HG03460 (cell line): ENCODE measurements at regions not wholly inside any gene's neighbourhood (a gene's known extent, or its start where the extent isn't known, plus 50 kb on each side); places are given as distances from the start of the nearest gene placed in this dataset.

Experiments
- ATAC-seq: cut with Tn5 transposase; IDR thresholded peaks from one replicate; pipeline ENCODE4 v1.9.1; 2021; ENCODE audit not compliant: unreplicated experiment

DNA sequence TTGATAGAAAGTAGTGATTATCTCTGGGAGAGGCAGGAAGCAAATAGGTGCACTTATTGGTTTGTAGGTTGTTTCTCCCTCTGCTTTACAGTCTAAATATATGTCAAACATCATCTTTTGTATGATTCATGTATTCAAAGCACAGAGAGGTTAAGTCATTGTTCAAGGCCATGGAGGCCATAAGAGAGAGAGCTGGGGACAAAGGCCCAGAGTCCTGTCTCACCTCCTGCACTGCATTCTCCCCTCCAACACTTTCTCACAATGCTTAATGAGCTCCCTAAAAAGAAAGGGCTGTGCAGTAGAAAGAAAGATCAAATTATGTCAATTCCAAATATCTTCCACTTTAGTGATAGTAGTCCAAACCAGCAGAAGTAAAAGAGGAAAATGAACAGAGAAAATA lies 180.4 kb upstream of the DIO3 start:
- no peak for ATAC-seq

DNA sequence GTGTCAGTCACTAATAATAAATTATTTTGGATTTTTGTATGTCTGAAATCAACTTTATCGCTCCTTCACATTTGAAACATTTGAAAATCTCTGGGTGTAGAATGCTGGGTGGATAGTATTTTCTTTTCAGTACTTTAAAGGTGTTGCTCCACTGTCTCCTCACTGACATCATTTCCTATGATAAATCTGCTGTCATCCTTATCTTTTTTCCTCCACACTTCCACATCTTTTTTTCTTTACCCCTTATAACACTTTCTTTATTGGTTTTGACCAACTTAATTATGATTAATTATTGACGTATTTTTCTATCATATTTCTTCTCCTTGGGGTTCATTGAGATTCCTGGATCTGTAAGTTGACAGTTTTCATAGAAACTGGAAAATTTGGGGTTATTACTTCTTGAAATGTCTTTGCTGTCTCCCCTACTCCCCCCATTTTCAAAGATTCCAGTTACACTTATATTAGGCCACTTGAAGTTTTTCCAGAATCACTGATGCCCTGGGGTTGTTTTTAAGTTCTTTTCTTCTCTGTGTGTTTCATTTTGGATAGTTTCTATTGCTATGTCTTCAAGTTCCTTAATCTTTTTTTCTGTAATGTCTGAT lies 177.5 kb upstream of the DIO3 start:
- ATAC-seq, result no peak

DNA sequence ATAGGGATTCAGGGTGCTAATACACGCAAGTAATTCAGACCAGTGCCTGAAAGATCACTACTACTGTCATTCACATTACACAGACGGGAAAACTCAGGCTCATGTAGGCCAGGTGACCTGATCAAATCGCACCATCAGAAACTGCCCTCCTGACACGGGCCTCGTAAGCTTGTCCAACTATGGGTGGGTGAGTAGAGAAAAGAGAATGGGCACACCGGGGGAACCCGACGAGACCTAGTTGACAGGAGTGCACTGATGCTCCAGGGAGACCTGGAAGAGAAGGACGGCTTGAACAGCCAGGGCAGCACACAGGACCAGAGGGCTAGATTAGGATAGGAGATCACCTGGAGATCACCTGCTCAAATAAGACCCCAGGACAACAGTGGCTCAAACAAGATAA lies 166.9 kb upstream of the DIO3 start:
- ATAC-seq, result no peak

DNA sequence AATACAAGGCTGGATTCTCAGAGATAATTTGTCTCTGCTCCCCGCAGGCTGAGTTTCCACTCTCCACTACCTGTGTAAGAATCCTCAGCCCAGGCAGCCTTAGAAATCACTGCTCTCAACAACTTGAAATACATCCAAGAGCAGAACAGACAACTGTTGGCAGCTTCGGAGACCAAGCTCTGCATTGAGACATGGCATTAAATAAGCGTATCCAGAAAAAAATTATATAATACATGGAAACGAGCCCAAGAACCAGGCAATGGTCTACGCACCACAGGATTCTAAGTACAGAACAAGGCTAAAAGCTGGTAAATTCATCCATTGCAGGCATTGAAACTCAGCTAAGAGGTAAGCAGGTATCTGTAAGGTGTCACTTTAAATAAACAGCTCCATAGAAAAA lies 165.5 kb upstream of the DIO3 start:
- no peak for ATAC-seq

DNA sequence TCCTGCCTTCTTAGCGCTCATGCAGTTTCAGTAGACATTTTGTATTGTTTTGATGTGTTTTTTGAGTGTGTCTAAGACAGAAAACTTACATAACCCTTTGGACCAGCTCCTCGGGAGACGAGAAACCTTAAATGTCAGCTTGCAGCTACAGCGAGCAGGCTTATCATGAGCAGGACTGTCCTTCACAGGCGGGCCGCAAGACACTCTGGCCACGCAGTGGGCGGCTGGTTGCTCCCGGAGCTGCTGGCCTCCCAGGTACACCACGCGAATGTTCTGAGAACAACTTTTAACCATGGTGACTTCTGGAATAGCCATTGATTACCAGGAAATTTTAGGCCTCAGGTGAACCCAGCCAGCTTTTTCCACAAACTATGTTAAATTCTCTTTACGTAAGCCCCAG lies 164.1 kb upstream of the DIO3 start:
- ATAC-seq, result no peak

DNA sequence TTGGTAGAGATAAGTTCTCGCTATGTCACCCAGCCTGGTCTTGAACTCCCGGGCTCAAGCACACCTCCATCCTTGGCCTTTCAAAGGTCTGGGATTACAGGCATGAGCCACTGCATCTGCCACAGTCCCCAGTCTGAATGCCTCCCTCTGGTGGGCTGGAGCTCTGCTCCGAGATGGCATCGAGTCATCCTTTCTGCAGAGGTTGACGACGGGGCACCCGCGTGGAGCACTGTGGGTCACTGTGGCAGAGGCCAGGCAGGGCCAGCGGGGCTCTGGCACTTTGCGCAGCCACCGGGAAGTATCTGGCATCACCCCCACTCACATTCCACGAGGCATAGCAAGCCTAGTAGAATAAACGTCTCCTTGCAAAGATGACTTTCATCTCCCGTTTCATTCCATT lies 163.3 kb upstream of the DIO3 start:
- no peak for ATAC-seq

DNA sequence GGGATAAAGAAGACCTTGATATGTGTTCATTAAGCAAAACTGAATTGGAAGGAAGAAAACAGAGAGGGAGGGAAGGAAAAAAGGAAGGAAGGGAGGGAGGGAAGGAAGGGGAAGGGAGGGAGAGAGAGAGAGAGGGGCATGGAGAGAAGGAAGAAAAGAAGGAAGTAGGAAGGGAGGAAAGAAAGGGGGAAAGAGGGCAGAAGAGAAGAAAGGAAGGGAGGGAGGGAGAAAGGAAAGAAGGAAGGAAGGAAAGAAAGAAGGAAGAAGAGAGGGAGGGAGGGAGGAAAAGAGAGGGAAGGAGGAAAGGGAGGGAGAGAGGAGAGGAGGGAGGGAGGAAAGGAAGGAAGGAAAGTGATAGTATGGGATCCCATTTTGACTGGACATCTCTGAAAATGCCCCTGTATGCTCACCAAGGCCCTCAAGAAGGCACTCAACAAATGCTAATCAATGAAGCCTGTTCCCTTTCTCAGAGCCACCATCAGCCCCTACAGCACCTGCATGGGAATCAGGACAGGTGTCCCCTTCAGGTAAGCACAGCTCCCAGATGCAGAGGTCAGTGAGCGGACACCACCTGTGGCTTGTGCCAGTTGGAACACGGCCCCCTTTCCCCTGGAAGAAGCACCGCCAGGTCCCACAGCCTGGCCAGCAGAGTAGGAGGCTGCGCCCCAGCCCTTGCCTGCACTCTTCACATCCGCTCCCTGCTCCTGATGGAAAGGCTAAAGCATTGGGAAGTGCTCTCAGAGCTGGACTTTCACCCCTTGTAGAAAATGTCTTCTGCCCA lies 161.4 kb upstream of the DIO3 start:
- no peak for ATAC-seq

DNA sequence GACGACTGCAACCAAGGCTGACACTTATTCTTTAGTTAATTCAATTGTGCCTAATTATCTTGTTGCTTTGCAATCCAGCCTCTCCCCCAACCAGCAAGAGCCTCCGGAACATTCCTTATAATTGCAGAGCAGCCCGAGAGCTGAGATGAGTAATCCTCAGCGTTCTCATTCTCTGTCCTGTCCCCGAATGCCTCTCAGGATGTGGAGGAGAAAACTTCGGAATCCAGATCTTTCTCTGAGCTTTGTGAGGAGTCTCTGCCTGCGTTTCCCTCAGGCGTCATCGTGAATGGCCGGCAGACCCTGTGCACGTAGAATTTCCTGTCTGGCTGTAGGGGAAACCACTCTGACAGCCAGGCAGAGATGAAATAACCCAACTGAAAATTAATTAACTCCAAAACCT lies 160.5 kb upstream of the DIO3 start:
- ATAC-seq, result no peak

DNA sequence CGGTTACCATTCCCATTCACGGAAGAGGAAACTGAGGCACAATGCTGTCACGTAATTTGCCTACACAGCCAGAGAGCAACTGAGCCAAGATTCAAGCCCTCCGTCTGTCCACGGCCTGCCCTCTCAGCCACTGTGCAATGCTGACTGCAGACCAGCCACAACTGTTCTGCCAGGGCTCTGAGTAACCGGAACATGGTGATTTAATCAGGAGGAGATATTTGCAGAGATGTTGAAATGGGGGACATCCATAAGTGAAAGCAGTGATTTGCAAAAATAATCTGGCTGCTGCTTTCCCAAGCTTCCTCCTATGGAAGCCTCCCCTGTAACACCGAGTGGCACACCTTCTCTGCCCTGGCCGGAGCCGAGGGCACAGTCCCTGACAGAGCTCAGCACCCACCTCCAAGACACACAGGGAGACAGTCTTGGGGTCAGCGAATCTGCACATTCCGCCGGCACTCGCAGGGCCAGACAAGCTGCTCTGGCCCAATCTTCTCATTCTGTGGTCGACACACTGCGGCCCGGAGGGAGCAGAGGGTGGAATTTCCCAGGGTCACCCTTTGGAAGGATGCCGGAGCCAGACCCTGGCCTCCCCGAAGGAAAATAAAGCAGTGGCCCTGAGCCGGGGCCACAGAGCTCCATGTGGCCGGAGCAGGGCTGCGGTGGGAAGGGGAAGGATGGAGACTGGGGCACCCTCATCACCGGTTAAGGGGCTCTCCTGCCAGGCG lies 158.2 kb upstream of the DIO3 start:
- no peak for ATAC-seq

DNA sequence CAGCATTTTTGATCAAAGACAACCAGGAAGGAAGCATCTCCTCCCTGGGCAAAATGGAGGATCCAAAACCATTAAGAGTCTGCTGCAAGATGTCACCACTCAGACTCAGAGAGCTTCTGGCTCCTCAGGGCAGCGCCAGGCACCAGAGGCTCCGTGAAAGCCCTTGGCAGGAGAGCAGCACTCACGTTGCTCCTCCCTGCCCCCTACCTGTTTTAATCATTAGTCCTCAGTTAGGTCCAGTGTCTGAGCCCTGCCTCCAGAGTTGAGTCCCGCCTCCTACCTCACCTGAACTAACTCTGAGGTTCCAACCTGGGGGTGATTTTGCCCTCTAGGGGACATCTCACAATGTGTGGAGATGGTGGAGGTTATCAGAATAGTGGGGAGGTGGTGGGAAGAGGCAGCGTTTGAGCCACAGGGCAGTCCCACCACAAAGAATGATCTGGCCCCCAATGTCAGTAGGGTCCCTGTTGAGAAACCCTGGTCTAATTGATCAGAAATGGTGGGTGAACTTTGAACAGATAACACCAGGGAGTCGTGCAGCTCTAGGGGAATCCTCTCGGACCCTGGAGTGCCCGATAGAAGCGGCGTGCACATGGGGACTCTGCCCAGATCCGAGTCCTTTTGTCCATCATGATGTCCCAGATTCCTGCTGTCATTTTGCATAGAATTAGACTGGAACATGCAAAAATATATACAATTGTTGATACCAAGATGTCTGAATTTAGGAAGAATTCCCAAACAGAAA lies 156.7 kb upstream of the DIO3 start:
- ATAC-seq, result no peak

DNA sequence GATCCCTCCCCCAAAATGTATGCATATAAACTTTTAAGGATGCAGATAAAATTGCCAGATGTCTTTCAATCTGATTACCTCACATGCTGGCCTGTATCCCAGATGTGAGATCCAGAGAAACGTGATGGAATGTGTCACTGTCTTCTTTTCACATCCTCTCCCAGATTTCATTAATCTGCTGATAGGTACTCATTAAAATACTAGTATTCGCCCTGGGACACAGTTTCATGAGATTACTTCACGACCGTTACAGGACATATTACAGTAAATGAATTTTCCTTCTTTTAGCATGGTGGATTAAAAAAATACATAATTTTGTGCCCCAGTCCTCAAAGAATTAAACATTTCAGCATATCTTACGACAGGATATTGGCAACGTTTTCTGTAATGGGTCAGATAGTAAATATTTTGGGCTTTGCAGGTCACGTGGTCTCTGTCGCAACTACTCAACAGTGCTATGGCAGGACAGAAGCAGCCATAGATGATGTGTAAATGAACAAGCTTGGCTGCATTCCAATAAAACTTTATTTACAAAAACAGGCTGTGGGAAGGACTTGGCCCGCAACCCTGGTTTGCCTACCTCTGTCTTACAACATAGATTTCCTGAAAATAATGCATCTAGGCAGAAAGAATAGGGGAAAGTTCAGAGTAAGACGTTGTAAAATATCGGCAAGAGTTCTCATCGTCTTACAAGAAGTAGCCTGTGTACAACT lies 156.0 kb upstream of the DIO3 start:
- ATAC-seq, result no peak

DNA sequence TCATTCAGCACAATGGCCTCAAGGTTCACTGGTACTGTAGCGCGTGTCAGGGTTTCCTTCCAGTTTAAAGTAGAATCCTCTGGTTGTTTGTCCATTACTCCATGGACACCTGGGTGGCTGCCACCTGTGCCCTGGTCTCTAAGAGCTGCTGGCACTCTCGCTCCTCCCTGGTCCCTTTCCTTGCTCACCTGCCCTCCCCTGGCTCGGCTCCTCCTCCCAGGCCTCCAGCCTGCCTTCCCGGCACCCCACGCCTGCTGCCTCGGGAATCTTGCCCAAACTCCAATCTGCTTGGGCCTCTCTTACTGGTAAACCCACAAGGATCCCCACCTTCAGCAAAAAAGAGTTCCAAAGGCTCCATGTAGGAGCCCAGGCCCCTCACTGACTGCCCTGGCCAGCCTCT lies 154.4 kb upstream of the DIO3 start:
- no peak for ATAC-seq

DNA sequence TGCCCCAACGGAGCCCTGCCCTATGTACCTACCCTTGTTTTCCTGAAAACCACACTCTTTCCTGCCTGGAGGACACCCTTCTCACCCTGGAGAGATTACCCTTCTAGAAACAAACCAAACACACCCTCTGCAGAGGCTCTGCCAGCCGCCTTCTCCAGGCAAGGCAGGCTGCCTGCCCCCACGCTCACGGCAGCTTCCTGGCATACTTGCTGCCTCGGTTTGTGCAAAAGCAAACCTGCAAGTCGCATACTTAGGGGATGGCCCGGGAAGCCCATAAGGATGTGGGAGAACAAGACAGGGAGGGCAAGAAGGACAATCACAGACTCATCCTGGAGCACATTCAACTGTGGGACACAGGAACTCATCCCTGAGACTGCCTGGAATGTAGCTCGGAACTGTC lies 154.0 kb upstream of the DIO3 start:
- no peak for ATAC-seq

DNA sequence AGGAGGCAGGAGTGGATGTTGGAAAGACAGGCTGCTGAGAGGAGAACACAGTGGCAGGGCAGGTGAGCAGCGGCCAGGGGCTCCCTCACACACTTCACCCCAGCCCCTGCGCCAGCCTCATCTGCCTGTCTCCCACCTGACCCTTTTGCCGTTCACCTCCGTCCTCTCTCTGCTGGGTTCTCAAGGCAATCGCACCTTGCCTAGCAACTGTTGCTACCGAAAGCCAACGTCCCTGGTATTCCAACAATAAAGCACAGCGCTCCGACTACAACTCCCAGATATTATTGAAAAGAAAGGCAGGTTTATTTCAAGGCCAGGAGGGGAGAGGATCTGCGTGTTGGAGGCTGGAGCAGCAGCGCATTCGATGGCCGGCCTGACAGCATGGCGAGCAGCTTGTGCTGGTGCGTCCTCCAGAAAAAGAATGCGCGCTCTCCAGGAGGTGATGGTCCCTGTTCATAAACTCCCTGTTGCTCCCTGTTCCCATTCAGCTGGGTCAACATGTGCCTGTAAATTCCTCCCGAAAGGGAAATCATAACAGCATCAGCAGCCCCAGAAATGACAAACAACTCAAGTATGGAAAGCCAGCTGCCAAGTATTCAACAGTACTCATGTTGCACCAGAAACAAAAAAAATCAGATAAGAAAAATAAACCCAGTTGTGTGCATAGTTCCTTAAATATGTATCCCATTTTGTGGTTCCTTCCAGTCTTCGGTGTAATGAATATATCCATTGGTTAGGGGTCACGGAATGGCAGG lies 153.0 kb upstream of the DIO3 start:
- ATAC-seq, result no peak

DNA sequence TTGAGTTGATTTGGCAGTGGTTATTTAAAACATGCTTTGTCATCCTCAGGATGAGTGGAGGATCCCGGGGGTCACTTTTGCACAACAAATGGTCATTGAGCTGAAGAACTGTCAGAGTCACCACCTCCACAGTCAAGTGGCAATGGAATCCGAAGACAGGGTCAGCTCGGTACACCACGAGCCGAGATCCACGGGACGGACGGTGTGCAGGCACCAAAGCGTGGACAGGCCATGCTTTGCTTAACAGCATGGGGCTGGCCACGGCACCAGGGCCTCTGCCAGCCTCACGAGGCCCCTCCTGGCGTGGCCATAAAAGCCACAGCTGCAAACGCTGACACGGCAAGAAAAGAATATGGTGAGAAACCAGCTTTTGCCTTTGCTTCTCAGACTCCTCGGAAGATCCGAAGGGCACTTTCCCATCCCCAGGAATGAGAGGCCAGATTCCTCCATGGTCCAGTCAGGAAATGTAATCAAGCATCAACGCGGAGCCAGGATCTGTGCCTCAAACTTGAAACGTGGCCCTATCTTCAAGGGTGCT lies 152.2 kb upstream of the DIO3 start:
- no peak for ATAC-seq

DNA sequence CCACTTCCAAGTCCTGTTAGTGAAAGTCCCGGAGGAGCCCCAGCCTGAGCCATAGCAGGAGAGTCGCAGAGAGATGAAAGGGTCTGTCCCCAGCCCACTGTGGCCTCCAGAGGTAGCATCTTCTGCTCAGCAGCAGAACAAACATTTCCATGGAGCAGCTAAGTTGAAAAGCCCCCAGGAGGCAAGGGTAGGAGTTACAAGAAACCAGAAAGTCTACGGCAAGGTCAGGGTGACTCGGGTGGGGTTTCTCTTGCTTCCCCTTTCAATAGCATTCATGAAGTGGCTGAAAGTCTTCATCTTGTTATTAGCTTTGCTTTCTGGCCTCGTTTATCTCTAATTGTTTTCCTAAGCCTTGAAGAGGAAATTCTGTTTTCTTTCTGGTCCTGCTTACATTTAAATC lies 151.2 kb upstream of the DIO3 start:
- no peak for ATAC-seq

DNA sequence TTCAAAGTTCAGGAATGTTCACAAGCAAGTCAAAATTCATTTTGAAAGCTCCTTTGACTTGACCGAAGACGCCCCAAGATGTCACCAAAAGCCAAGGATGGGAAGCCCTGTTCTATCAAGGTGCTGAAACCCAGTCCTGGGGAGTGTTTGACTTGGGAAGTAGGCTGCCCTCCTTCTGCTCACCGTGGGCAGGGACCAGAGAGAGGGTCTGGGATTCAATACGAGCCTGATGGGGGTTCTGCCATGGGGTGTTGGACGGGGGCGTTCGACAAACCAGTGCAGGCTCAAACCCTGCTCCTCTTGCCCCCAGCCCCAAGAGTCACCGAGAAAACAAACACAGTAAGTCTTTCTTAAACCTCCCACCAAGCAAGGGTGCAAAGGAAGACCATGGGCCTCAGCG lies 150.1 kb upstream of the DIO3 start:
- ATAC-seq, result no peak

DNA sequence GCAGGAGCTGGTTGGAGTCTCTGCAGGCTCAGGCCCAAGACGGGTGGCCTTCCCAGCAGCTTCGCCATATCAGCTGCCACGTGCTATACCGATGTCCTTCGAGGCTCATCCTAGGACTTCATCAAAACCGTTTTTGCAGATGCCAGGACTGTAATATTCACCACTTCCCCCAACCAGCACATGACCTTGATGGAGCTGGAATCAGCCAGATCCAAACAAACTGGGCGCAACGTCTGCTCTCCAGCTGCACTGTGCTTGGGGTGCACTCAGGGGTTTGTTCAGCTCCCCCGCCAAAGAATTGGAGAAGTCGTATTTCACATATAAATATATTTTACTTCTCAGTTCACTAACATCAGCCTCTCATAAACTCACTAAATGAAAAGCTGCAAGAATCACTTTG lies 149.5 kb upstream of the DIO3 start:
- no peak for ATAC-seq

DNA sequence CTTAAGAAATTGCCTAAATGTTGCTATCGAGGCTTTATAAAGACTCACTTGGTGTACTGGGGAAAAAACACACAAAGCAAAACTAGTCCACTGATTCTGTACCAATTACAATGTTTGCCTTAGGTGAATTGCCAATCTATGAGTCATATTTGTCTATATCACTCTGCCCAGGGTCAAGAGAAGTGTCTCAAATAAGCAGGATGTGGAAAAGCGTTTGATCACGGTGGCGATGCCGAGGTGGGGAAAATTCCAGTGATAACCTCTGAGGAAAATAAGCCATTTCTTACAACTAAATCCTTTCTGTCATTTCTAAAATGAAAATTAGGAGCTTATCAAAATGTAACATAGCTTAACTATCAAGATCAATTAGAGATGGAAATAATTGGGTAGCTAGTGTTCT lies 148.6 kb upstream of the DIO3 start:
- no peak for ATAC-seq

DNA sequence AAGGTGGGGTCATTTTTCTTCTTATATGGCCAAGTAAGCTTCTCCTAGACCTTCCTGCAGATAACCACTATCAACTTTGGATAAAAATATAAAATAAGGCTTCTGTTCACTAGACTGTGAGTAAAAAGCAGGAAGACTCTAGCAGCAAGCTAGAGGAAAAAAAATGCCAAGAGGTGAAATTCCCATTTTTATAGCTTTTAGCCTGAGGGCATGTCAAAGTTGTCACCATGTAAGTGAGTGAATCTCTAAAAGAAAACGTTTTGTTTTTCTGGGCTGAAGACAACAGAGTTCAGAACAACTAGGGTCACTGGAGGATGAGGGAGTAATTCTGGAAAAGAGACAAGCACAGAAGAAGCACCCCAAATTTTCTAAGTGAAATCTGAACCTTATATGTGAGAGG lies 143.9 kb upstream of the DIO3 start:
- no peak for ATAC-seq
